ENCODE measurements at regions not wholly inside any gene's neighbourhood (a gene's known extent, or its start where the extent isn't known, plus 50 kb on each side); places are given as distances from the start of the nearest gene placed in this dataset.

DNA sequence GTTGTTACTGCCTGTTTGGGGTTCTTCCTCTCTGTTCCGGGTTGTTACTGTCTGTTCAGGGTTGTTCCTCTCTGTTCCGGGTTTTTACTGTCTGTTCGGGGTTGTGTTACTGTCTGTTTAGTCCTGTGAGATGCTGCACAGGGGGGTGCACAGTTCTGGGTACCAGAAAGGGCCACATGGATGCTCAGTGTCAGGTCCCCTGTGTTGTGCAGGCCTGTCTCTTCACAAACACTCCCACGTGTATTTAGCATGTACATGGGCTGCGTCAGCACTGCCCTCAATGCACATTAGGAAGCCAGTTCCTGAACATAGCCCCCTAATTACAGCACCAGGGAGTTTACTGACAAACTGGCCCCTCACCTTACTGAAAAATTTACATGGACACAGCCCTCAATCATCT, 118.5 kb downstream of the DLL1 start:
- TF ChIP-seq, protein P1, sequence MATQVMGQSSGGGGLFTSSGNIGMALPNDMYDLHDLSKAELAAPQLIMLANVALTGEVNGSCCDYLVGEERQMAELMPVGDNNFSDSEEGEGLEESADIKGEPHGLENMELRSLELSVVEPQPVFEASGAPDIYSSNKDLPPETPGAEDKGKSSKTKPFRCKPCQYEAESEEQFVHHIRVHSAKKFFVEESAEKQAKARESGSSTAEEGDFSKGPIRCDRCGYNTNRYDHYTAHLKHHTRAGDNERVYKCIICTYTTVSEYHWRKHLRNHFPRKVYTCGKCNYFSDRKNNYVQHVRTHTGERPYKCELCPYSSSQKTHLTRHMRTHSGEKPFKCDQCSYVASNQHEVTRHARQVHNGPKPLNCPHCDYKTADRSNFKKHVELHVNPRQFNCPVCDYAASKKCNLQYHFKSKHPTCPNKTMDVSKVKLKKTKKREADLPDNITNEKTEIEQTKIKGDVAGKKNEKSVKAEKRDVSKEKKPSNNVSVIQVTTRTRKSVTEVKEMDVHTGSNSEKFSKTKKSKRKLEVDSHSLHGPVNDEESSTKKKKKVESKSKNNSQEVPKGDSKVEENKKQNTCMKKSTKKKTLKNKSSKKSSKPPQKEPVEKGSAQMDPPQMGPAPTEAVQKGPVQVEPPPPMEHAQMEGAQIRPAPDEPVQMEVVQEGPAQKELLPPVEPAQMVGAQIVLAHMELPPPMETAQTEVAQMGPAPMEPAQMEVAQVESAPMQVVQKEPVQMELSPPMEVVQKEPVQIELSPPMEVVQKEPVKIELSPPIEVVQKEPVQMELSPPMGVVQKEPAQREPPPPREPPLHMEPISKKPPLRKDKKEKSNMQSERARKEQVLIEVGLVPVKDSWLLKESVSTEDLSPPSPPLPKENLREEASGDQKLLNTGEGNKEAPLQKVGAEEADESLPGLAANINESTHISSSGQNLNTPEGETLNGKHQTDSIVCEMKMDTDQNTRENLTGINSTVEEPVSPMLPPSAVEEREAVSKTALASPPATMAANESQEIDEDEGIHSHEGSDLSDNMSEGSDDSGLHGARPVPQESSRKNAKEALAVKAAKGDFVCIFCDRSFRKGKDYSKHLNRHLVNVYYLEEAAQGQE (IDR thresholded peaks at IDR 0.05; ENCODE audit: insufficient read depth in 1 of 2, low read depth in 2 of 2, low read length in 2 of 2): no peak
- TF ChIP-seq TAF1 (IDR thresholded peaks at IDR 0.05; ENCODE audit: borderline replicate concordance, insufficient read depth, low read length): no peak
